HG03378 (cell line): ENCODE measurements at regions not wholly inside any gene's neighbourhood (a gene's known extent, or its start where the extent isn't known, plus 50 kb on each side); places are given as distances from the start of the nearest gene placed in this dataset.

Experiments
- ATAC-seq: cut with Tn5 transposase; IDR thresholded peaks from one replicate; pipeline ENCODE4 v1.9.1; 2021; ENCODE audit warnings: mild to moderate bottlenecking, moderate library complexity; ENCODE audit not compliant: unreplicated experiment

DNA sequence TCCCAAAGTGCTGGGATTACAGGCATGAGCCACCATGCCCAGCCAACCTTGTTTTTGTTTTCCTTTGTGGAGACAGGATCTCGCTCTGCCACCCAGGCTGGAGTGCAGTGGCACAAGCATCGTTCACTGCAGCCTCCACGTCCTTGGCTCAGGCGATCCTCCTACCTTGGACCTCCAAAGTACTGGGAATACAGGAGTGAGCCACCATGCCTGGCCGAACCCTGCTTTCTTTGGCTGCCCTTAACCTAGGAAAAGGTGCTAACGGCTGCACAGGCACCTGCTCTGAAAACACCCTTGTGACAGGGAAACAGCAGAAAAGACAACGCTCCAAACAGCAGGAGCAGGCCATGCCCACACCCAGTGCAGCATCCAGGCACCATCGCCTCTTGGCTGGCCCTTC lies 71.9 kb downstream of the OAT start:
- ATAC-seq, result no peak

DNA sequence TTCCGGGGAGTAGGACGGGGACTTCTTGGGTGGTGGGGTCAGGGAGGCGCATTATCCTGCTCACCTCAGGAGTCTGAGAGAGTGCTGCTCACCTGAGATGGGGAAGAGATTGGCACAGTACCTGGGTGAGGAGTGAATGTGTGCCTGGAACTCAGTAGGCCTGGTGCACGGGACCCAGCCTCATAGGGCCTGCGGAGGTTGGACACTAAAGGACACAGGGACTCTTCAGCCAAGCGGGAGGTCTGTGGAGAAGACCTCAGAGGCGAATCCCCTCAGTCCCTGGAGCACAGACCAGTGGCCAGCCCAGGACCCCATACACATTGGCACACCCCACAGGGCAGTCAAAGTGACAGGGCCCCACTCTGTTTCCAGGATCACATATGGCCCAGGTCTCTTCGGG lies 73.2 kb downstream of the OAT start:
- no peak for ATAC-seq

GRCh38 chr10:124344931-124345330 lies 73.8 kb downstream of the OAT start:
- ATAC-seq, result no peak

DNA sequence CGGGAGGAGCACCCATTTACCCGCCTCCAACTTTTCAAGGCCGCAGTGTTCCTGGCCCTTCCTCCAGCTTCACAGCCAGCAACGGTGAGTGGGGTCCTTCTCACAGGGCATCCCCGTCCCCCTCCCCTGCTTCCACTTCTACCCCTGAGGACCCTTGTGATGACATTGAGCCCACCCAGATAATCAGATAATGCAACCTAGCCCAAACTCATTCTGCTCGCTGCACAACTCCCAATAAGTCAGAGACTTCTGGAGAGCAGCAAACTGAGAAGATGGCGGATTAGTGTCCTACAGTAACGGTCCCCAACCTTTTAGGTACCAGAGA lies 74.5 kb downstream of the OAT start:
- no peak for ATAC-seq

- no peak for ATAC-seq
Measured at GRCh38 chr10:124343351-124344265, 75.1 kb downstream of the OAT start.

- ATAC-seq, result no peak
Measured at GRCh38 chr10:124342821-124343170, 75.9 kb downstream of the OAT start.

DNA sequence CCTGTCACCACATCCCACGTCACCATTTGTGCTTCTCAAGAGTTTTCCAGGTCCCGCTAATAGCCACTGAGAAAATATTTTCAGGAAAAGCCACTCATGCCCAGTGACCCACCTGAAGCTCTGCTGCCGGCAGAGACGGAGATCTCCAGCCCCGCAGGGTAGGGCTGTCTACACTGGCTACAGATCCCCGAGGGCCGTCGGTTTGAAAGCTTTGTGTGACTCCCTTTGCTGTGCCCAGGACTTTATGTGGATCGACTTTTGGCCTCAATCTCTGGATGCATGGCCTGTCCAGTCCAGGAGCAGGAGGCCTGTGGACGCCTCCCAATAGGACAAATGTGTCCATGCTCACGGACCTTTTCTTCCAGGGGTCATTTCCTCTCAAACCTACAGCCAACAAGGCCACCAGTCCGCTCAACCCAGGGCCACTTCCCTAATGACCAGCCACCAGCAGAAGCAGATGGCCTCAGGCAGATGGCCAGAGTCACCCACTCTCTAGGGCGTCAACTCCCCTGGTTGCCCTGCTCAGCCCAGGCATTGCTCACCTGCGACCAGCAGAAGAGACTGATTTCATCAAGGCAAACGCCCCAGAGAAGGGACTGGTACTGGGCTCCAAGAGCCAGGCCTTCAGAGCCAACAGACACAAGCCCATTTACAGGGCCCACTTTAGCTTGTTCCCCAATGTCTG lies 76.4 kb downstream of the OAT start:
- no peak for ATAC-seq

DNA sequence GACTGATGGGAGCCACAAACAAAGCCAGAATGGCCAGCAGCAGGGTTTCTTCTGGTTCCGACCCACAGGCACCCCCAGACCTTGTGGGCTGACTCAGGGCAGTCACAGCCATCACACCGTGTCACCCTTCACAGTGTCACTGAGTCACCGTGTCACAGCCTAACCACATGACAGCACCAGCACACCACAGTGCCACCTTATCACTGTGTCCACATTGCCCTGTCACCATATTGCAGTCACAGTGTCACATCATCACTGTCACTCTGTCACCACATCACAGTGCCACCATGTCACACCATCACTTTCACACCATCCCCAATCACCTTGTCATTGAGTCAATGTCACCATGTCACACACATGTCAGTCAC lies 77.0 kb downstream of the OAT start:
- no peak for ATAC-seq

DNA sequence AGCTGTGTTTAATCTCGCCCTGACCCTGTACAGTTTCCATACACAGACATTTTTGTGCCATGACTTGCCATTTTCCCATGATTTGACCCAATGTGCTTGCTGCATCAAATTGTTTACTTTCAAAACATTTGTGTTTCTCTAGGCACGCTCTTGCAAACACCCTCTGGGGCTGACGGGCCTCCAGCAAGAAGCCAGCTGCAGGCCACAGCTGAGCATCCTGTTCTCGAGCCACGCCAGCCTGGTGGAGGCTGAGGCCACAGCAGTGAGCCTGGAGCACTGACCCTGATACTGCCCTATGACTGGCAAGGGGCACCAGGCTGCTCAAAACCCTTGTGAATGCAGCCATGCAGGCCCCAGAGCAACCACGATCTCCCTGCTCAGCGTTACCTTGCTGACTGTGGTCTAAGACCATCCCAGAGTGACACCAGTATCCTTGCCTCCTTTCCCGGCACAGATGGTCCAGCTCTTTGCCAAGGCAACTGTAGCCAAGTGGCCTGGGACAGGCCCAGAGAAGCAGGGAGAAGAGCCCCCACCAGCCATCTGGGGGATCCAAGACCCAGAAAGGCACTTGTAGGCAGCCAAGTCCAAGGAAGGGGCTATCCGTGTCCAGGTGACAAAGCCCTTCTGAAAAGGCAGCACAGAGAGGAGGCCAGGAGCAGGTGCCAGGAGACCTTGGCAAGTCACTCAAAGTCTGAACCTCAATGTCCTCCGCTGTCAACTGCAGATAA lies 78.5 kb downstream of the OAT start:
- ATAC-seq, result no peak

DNA sequence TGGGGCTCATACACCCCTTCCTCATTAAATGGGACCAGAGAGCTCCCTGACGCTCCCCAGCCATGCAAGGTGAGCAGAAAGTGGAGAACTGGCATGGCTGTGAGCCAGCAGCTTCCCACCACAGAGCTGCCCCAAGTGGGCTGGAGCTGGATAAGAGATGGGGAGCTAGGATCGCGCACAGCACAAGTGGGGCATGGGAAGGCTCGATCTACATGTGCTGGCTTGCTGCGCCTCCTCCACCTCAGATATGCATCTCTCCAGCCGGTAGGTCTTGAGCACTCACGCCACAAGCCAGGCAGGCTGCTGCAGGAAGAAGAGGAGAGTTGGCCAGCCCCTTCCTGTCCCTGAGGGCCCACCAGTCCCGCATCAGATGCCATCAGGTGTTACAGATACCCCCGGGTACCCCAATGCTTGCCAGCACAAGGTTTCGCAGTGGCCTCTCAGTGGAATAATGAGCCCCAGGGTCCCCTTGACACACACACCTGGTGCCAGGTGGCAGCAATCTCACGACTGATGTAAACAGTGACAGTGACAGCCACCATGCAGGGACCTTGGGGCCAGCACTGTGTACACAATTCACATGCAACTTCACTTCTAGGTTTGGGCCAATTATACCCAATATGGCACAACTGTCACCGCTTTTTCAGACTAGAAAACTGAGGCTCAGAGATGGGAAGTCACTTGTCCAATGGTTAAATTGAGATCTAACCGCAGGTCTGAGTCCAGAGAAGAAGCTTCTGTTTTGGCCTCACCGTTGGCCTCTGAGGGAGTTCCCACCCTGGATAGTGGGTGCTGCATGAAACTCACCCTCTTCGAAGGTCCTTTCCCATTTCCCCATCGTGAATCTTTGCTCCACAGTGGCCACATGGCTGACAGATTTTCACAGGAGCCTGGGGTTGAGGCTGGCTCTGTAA lies 79.3 kb downstream of the OAT start:
- no peak for ATAC-seq

DNA sequence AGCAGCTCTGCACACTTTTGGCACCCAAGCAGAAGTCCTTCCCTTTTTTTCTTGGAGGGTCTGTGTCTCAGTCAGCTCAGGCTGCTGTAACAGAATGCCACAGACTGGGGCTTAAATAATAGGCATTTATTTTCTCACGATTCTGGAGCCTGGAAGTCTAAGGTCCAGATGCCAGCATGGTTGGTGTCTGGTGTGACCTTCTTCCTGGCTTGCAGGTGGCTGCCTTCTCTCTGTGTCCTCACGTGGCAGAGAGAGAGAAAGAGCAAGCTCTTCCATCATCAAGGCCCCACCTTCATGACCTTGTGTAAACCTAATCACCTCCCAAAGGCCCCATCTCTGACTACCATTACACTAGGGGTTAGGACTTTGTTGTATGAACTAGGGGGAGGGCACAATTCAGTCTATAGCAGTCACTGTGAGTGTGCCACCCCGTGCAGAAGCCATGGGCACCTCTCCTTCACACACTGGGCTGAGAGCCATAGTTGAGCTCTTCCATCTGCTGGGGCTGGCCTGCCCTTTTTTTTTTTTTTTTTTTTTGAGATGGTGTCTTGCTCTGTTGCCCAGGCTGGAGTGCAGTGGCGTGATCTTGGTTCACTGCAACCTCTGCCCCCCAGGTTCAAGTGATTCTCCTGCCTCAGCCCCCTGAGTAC lies 80.3 kb downstream of the OAT start:
- no peak for ATAC-seq

DNA sequence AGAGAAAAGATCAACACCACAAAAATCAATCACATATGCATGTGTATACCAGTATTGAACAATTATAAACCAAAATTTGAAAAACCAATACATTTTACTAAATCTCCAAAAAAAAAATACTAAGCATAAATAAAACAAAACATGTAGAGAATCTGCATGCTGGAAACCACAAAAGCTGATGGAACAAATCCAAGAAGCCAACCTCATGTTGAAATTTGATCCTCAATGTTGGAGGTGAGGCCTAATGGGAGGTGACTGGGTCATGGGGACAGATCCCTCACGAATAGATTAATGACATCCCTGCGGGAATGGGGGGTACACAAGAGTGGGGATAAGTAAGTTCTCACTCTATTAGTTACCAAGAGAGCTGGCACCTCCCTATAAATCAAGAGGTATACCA lies 82.5 kb downstream of the OAT start:
- no peak for ATAC-seq

GRCh38 chr10:124333931-124334330 lies 84.8 kb downstream of the OAT start:
- ATAC-seq, result no peak

DNA sequence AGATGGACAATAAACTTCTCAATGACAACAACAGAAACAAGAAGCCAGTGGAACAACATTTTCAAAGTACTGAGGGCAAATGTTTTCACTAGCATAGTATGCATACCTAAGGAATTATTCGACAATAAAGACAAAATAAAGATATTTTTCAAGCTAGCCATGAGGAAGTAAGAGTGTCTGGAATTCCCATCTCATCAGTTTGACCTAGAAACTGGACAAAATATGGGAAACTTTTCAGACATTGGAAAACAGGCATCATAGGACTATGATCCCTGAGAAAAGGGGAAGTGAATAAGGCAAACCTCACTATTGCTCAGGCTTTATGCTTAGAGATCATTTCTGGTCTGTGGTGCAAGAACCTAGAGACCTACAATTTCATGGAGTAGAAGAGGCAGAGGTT lies 86.3 kb downstream of the OAT start:
- no peak for ATAC-seq

DNA sequence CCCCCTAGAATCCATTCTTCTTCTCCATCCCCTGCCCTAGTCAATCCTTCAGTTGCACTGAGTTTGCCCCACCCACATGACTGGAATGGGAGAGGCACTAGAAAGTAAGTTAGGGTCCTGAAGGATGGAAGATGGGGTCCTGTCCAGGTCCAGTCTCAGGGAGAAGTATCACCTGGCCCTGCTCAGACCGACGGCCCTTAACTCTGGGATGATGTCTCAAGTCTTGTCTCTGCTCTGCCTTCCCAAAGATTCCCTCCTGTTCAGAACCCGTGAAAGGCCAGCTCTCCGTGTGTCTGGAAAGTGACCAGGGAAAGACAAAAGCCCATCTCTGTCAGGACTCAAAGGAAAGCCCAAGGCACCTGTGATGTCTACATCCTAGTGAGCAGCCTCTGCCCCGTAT lies 88.8 kb downstream of the OAT start:
- no peak for ATAC-seq

DNA sequence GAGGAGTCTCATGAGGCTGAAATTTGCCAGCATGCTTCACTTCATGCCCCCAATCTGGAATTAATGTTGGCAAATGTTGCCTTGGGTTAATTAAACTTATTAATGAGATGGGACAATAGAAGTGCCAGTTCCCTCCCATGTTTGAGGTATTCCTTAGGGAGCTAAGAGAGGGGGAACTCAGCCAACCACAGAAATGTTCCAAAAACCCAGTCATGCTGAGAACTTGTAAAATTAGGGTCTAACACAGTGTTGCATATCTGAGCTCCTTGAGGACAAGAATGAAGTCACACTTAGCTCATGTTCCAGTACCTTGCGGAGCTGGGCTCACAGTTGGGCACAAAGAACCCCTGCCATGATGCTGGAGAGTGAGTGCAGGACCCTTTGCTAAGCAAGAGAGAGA lies 89.4 kb downstream of the OAT start:
- ATAC-seq, result no peak

DNA sequence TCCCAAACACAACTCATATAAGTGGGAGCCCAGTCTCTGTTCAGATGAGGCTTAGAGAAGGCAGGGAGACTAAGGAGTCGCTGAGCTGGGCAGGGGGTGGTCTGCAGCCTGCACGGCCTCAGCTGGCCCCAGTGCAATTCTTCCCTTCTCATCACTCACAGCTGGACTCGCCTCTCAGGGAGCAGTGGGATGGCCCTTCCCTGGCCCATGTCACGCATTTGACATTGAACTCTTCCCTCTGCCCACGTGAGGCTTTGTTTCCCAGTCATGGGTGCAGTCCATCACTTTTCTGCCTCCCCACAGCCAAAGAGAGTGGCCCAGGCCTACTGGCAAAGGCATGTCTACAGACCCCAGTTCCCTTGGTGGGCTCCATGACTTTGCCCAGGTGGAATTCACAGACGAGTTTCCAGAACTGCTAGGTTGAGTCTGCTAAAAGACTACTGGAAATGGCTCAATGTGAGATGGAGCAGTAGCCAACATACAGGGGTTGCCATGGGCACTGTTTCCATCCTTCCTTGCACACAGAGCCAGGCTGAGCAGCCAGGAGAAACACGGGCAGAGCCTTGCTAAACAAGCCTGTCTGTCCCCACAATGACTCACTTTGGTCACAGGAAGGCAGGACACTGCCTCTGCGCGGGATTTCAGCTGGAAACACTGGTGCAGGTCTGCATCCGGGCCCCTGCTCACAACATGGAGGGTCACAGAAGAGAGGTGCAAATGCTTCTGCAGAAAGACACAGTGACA lies 90.1 kb downstream of the OAT start:
- ATAC-seq, result no peak

DNA sequence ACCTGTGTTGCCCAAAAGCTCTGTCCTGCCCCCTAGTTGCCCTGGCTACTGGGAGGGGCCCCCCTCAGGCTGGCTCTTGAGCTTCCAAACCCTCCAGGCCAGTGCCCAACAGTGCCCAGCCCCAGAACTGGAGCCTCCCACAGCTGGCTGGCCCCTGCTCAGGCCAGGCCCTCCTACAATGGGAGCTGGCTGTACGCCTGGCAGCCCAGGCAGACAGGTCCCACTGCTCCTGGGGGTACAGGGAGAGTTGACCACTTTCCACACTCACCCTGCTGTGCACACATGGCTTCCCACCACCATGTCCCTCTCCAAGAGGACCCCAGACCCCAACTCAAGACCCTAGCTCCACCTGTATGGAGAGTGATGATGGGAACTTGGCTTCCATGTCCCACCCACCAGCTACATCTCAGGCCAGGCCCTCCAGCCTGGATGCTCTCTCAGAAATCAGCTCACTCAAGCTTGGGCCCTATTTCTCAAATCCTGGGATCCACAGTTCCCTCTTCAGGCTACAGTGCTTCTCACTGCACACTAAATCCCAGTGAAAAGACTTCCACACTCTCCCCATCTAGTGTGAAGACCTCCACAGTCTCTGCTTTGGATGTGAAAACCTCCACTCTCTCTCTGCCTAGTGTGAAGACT lies 92.6 kb downstream of the OAT start:
- ATAC-seq, result no peak

- no peak for ATAC-seq
Measured at GRCh38 chr10:124325633-124325914, 93.1 kb downstream of the OAT start.
